Lung (tissue), 11 donors: ENCODE measurements at regions not wholly inside any gene's neighbourhood (a gene's known extent, or its start where the extent isn't known, plus 50 kb on each side); places are given as distances from the start of the nearest gene placed in this dataset.

ENCODE experiments used
- ATAC-seq: fragments of 200-7000 bp; cut with Tn5 transposase; one replicate; pipeline ENCODE4 v1.9.1; 2020; ENCODE audit warnings: moderate number of reproducible peaks; ENCODE audit not compliant: insufficient read depth, low FRiP score
- DNase-seq, 3 donors: peaks; one replicate each; pipeline ENCODE4 v3.0.0-alpha.2; 2013 to 2017
- H3K27ac ChIP-seq, 2 donors: one replicate each; pipeline ENCODE4 v1.5.1; 2013; ENCODE audit warnings: mild to moderate bottlenecking in 2 of 2, moderate library complexity in 2 of 2, control low read depth in 1 of 2, inconsistent platforms in 1 of 2, low read depth in 1 of 2, low read length in 1 of 2
- H3K27me3 ChIP-seq, 3 donors: one replicate each; pipeline ENCODE4 v1.5.1; 2013; ENCODE audit warnings: low read length in 2 of 3; ENCODE audit not compliant: control insufficient read depth in 3 of 3, insufficient read depth in 3 of 3
- H3K36me3 ChIP-seq, 4 donors: one replicate each; pipeline ENCODE4 v1.5.1; 2013; ENCODE audit warnings: low read length in 4 of 4, mild to moderate bottlenecking in 1 of 4, moderate library complexity in 1 of 4; ENCODE audit not compliant: control insufficient read depth in 4 of 4, insufficient read depth in 4 of 4
- H3K4me1 ChIP-seq, 5 donors: one replicate each; pipeline ENCODE4 v1.5.1; 2013; ENCODE audit warnings: low read length in 5 of 5, mild to moderate bottlenecking in 2 of 5, moderate library complexity in 1 of 5; ENCODE audit not compliant: control insufficient read depth in 5 of 5, insufficient read depth in 5 of 5
- H3K4me3 ChIP-seq: one replicate; pipeline ENCODE4 v1.5.1; 2013; ENCODE audit warnings: mild to moderate bottlenecking, control low read depth, moderate library complexity
- H3K9ac ChIP-seq, 2 donors: one replicate each; pipeline ENCODE4 v1.5.1; 2013; ENCODE audit warnings: low read length in 2 of 2, control low read depth in 1 of 2; ENCODE audit not compliant: insufficient read depth in 1 of 2
- H3K9me3 ChIP-seq, 4 donors: one replicate each; pipeline ENCODE4 v1.5.1; 2013; ENCODE audit warnings: low read length in 3 of 4, mild to moderate bottlenecking in 1 of 4, moderate library complexity in 1 of 4; ENCODE audit not compliant: control insufficient read depth in 4 of 4, insufficient read depth in 3 of 4
- WGBS, 2 donors: extraction: QIAGEN DNeasy Blood & Tissue Kit; methylation state at CpG; one replicate each; pipeline ENCODE4 v1.1.7; 2013; 5-methylcytosine and 5-hydroxymethylcytosine counted together
- TF ChIP-seq, protein P1 (sequence below): IDR thresholded peaks from 2 replicates; pipeline ENCODE4 v1.5.1; 2012; ENCODE audit warnings: mild to moderate bottlenecking; ENCODE audit errors: control extremely low read depth, extremely low read depth
- donor health status: control.
- donor health status: control.
- donor health status: Bipolar disorder and iron deficiency.
- donor health status: healthy.
- donor health status: DM: yes; HTN: yes; CAD: no.

- H3K36me3 ChIP-seq: no peaks in the 10 kb centered on the region
- no peak overlapping the region for H3K9ac ChIP-seq
- H3K27me3 ChIP-seq: no peaks in the 10 kb centered on the region
- 77 to 80% methylated on average over 5 of the region's 5 CpGs for WGBS, 2 donors
- ATAC-seq (no peak), DNase-seq (no peak)
- TF ChIP-seq, protein P1, sequence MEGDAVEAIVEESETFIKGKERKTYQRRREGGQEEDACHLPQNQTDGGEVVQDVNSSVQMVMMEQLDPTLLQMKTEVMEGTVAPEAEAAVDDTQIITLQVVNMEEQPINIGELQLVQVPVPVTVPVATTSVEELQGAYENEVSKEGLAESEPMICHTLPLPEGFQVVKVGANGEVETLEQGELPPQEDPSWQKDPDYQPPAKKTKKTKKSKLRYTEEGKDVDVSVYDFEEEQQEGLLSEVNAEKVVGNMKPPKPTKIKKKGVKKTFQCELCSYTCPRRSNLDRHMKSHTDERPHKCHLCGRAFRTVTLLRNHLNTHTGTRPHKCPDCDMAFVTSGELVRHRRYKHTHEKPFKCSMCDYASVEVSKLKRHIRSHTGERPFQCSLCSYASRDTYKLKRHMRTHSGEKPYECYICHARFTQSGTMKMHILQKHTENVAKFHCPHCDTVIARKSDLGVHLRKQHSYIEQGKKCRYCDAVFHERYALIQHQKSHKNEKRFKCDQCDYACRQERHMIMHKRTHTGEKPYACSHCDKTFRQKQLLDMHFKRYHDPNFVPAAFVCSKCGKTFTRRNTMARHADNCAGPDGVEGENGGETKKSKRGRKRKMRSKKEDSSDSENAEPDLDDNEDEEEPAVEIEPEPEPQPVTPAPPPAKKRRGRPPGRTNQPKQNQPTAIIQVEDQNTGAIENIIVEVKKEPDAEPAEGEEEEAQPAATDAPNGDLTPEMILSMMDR: no peak
- H3K27ac ChIP-seq: no peak overlapping the region
- no peaks in the 10 kb centered on the region for H3K9me3 ChIP-seq
- H3K4me1 ChIP-seq: no peaks in the 10 kb centered on the region
- no peak overlapping the region for H3K4me3 ChIP-seq
Observed at GRCh38 chr4:112933790-112934189, 115.7 kb upstream of the ANK2 start.

DNA sequence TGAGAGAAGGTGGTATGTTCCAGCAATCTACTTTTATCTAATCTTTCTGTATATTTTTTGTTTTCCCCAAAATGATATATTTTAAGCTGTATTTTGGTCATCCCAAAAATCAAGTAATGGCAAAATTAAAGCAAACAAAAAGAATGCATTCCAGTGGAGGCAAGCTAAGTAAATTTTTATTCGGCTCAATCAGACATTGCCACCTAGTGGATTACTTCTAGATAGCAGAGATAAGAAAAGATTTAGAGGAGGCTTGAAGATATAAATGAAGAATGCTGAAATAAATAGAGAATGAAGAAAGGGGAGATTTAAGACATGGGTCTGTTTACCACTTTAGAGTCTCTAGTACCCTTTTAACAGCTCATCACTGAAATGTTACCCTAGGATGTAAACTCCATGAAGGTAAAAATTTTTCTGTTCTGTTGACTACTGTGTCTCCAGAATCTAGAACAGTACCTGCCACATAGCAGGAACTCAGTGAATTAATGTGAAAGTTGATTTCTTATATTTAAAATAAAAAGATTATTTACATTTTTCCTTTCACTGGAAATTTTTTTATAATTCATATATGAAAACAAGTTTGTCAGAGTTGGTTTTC is 110.9 kb upstream of the ANK2 start:
- no peak overlapping the region for H3K9ac ChIP-seq
- DNase-seq (peak in 2 of 3 donors; percentile 71 to 72), ATAC-seq (peak; percentile 53)
- 2 to 6% methylated on average over 1 of the region's 1 CpG for WGBS, 2 donors
- no peaks in the 10 kb centered on the region for H3K4me1 ChIP-seq
- no peak overlapping the region for H3K4me3 ChIP-seq
- TF ChIP-seq, protein P1: peak; percentile 1
- H3K9me3 ChIP-seq: no peaks in the 10 kb centered on the region
- no peak overlapping the region for H3K27ac ChIP-seq
- no peaks in the 10 kb centered on the region for H3K36me3 ChIP-seq
- no peaks in the 10 kb centered on the region for H3K27me3 ChIP-seq

DNA sequence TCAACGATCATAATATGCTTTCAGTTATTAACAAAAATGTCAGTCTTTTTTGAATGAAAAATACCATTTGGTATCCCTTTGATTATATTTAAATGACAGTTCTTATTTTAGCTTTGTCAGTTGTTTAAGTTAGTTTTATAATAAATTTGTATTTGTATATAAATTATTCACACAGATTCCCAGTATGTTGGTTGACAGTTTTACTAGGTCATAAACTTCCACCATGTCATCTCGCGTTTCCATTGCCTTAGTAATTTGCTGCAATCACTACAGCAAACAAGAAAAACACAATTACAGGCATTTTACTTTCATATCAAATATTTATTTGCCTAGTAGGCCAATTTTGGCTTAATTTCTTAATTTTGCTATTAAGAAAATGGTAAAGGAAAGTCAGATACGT is 109.6 kb upstream of the ANK2 start:
- H3K36me3 ChIP-seq: no peaks in the 10 kb centered on the region
- H3K9me3 ChIP-seq: no peaks in the 10 kb centered on the region
- DNase-seq (no peak), ATAC-seq (no peak)
- no peaks in the 10 kb centered on the region for H3K4me1 ChIP-seq
- 80 to 90% methylated on average over 4 of the region's 4 CpGs for WGBS, 2 donors
- no peak overlapping the region for H3K9ac ChIP-seq
- no peak overlapping the region for H3K27ac ChIP-seq
- H3K27me3 ChIP-seq: no peaks in the 10 kb centered on the region
- H3K4me3 ChIP-seq: no peak overlapping the region
- TF ChIP-seq, protein P1: no peak

DNA sequence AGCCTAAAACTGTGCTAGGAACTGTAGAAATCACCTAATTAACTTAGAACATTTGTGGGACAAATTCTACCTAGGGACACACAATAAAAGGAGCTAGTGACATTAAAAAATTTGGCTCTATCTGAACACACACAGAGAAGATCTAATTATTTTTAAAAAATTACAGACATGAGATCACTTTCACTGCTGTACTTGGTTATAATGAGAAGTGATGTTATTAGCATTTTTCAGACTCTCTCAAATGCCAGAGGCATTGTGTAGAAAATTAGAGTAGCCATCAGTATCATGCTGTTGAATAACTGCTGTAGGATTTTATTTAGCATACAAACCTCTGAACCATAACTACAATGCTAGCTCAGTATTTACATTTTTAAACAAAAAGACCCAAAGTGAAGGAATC is 109.1 kb upstream of the ANK2 start:
- DNase-seq: no peak
- Histone ChIP-seq H3K27me3 (no peaks in the 10 kb centered on the region), H3K4me1 (no peaks in the 10 kb centered on the region), H3K27ac (no peak overlapping the region), H3K9ac (no peak overlapping the region), H3K9me3 (no peaks in the 10 kb centered on the region), H3K4me3 (no peak overlapping the region), H3K36me3 (no peaks in the 10 kb centered on the region)
- TF ChIP-seq, protein P1: no peak
- no peak for ATAC-seq
